Tibial nerve (tissue), 4 donors: ENCODE measurements at regions not wholly inside any gene's neighbourhood (a gene's known extent, or its start where the extent isn't known, plus 50 kb on each side); places are given as distances from the start of the nearest gene placed in this dataset.
"Not testable (repeated sequence)": the region's sequence is repeated elsewhere in the genome, so short reads cannot be mapped to it uniquely, and the experiment has no call there.

ENCODE experiments used
- DNase-seq, 2 donors: peaks; one replicate each; pipeline ENCODE4 v3.0.0-alpha.2; 2019; ENCODE audit warnings: low spot score in 2 of 2
- H3K27ac ChIP-seq, 4 donors: fragments of 200-600 bp; sonication (generic) in 3 of 4; one replicate each; pipeline ENCODE4 v1.5.1; 2017 to 2019; ENCODE audit warnings: mild to moderate bottlenecking in 1 of 4
- H3K27me3 ChIP-seq, 2 donors: fragments of 200-600 bp; sonication (generic) in 1 of 2; one replicate each; pipeline versions ENCODE4 v1.5.1 to v1.6.0; 2017 to 2019
- H3K36me3 ChIP-seq, 3 donors: fragments of 200-600 bp; sonication (generic); one replicate each; pipeline ENCODE4 v1.5.1; 2018 to 2019
- H3K4me1 ChIP-seq, 4 donors: fragments of 200-600 bp; sonication (generic) in 3 of 4; one replicate each; pipeline ENCODE4 v1.5.1; 2017 to 2019
- H3K4me3 ChIP-seq, 4 donors: fragments of 200-600 bp; sonication (generic) in 3 of 4; one replicate each; pipeline ENCODE4 v1.5.1; 2017 to 2019; ENCODE audit warnings: mild to moderate bottlenecking in 1 of 4, moderate library complexity in 1 of 4
- H3K9me3 ChIP-seq, 4 donors: fragments of 200-600 bp; sonication (generic) in 3 of 4; one replicate each; pipeline ENCODE4 v1.5.1; 2017 to 2019
- EP300 ChIP-seq, 2 donors: sonication (generic); formaldehyde crosslinking; IDR thresholded peaks; one replicate each; pipeline ENCODE4 v1.6.1; 2017; ENCODE audit warnings: antibody characterized with exemption in 2 of 2, mild to moderate bottlenecking in 1 of 2
- POLR2A ChIP-seq, 2 donors: fragments of 450-650 bp; IDR thresholded peaks; one replicate each; pipeline ENCODE4 v1.6.1; 2017; ENCODE audit warnings: antibody characterized with exemption in 2 of 2, mild to moderate bottlenecking in 2 of 2, moderate library complexity in 2 of 2
- WGBS, 2 donors: methylation state at CpG; one replicate each; pipeline ENCODE4 v1.1.5; 2018; 5-methylcytosine and 5-hydroxymethylcytosine counted together
- TF ChIP-seq, protein P1 (sequence below), 5 experiments: fragments of 200-600 bp in 3 of 5; fragments of 450-650 bp in 2 of 5; sonication (generic) in 3 of 5; IDR thresholded peaks; one replicate each; pipeline ENCODE4 v1.5.1; 2016 to 2019; ENCODE audit warnings: antibody characterized with exemption in 5 of 5, mild to moderate bottlenecking in 3 of 5, moderate library complexity in 2 of 5

DNA sequence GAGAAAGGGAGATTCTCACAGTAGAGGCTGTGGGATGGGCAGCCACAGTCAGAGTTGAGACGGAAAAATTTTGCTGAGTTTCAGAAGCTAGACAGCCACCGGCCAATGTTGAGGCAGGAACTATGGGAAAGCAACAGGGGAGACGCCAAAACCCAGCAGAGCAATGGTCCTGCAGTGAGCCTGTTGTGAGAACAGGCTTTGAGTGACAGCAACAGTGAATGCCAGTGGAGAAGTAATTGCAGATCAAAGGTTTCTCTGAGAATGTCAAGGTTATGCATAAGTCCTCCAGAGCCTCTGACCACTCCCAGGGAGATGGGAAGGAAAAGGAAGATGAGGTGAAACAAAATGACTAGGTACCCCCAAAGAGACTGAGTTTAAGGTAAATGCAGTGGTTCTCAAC lies 54.2 kb upstream of the DAAM1 start:
- Histone ChIP-seq H3K9me3 (no peaks in the 10 kb centered on the region), H3K36me3 (no peaks in the 10 kb centered on the region), H3K27ac (no peak overlapping the region), H3K4me3 (no peak overlapping the region), H3K27me3 (no peaks in the 10 kb centered on the region), H3K4me1 (no peaks in the 10 kb centered on the region)
- WGBS, 2 donors = 80 to 83% methylated on average over 3 of the region's 3 CpGs
- no peak for DNase-seq
- TF ChIP-seq EP300 (IDR thresholded peaks at IDR 0.05) = no peak
- TF ChIP-seq, protein P1, sequence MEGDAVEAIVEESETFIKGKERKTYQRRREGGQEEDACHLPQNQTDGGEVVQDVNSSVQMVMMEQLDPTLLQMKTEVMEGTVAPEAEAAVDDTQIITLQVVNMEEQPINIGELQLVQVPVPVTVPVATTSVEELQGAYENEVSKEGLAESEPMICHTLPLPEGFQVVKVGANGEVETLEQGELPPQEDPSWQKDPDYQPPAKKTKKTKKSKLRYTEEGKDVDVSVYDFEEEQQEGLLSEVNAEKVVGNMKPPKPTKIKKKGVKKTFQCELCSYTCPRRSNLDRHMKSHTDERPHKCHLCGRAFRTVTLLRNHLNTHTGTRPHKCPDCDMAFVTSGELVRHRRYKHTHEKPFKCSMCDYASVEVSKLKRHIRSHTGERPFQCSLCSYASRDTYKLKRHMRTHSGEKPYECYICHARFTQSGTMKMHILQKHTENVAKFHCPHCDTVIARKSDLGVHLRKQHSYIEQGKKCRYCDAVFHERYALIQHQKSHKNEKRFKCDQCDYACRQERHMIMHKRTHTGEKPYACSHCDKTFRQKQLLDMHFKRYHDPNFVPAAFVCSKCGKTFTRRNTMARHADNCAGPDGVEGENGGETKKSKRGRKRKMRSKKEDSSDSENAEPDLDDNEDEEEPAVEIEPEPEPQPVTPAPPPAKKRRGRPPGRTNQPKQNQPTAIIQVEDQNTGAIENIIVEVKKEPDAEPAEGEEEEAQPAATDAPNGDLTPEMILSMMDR (IDR thresholded peaks at IDR 0.05) = no peak

DNA sequence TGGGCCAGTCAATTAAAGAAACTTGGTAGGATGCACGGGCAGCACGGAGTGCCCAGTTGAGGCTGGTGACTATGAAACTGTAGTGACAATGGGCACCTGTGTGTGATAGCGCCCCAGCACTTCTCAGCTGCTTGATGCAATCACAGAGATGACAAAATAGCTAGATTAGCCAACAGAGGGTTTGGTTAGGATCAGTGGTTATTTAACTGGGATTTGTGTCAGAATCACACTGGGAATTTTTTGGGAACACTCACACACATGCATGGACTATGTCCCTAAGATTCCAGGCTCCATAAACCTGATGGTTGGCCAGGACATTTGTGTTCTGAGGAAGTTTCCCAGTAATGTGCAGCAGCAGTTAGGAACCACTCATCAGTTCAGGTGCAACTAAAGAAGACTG lies 51.2 kb upstream of the DAAM1 start:
- Histone ChIP-seq H3K9me3 (no peaks in the 10 kb centered on the region), H3K4me3 (no peak overlapping the region), H3K36me3 (no peaks in the 10 kb centered on the region), H3K27ac (no peak overlapping the region), H3K4me1 (no peaks in the 10 kb centered on the region), H3K27me3 (no peaks in the 10 kb centered on the region)
- no peak for DNase-seq
- no peak for TF ChIP-seq EP300 (IDR thresholded peaks at IDR 0.05)
- TF ChIP-seq, protein P1 (IDR thresholded peaks at IDR 0.05) = no peak
- no peak for TF ChIP-seq POLR2A (IDR thresholded peaks at IDR 0.05)
- WGBS, 2 donors = 89 to 96% methylated on average over 3 of the region's 3 CpGs

DNA sequence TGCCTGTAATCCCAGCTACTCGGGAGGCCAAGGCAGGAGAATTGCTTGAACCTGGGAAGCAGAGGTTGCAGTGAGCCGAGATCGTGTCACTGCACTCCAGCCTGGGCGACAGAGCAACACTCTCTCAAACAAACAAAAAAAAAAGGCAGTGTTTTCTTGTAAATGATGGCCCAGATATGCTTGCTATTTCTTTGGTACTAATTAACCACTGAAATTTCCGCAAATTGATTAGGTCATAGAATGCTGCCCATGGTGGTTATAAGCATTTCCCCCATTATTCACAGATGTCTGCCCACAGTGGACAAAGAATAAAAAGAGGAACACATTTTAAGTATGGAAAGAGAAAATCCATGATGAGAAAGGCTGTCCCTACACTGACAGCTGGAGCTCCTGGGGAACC lies 49.9 kb upstream of the DAAM1 start:
- not testable (repeated sequence) for H3K9me3 ChIP-seq, H3K27me3 ChIP-seq, H3K36me3 ChIP-seq, H3K4me1 ChIP-seq, H3K27ac ChIP-seq, DNase-seq, H3K4me3 ChIP-seq
- 75 to 78% methylated on average over 5 of the region's 5 CpGs for WGBS, 2 donors
